GM12874 (cell line): ENCODE measurements at regions not wholly inside any gene's neighbourhood (a gene's known extent, or its start where the extent isn't known, plus 50 kb on each side); places are given as distances from the start of the nearest gene placed in this dataset.

Experiments
- TF ChIP-seq, protein P1 (sequence below): IDR thresholded peaks from 2 replicates; pipeline ENCODE4 v1.5.1; 2011; ENCODE audit warnings: low read depth, mild to moderate bottlenecking, control low read depth, low read length, moderate library complexity; ENCODE audit not compliant: insufficient read depth

DNA sequence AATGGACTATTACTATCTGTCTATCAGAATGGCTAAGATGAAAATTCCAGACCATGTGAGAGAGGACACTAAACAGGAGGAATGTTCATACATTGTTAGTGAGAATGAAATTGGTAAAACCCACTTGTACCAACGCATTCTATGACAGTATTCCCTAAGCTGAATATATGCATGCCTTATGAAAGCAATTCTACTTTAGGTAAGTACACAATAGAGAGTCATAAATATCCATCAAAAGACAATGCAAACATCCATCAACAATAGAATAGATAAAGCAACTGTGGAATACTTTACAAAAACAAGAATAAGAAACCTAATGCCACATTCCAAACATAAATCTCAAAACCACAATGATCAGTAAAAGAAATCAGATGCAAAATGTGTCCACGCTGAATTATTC, 529.3 kb downstream of the ANKRD50 start:
- TF ChIP-seq, protein P1, sequence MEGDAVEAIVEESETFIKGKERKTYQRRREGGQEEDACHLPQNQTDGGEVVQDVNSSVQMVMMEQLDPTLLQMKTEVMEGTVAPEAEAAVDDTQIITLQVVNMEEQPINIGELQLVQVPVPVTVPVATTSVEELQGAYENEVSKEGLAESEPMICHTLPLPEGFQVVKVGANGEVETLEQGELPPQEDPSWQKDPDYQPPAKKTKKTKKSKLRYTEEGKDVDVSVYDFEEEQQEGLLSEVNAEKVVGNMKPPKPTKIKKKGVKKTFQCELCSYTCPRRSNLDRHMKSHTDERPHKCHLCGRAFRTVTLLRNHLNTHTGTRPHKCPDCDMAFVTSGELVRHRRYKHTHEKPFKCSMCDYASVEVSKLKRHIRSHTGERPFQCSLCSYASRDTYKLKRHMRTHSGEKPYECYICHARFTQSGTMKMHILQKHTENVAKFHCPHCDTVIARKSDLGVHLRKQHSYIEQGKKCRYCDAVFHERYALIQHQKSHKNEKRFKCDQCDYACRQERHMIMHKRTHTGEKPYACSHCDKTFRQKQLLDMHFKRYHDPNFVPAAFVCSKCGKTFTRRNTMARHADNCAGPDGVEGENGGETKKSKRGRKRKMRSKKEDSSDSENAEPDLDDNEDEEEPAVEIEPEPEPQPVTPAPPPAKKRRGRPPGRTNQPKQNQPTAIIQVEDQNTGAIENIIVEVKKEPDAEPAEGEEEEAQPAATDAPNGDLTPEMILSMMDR, result no peak

DNA sequence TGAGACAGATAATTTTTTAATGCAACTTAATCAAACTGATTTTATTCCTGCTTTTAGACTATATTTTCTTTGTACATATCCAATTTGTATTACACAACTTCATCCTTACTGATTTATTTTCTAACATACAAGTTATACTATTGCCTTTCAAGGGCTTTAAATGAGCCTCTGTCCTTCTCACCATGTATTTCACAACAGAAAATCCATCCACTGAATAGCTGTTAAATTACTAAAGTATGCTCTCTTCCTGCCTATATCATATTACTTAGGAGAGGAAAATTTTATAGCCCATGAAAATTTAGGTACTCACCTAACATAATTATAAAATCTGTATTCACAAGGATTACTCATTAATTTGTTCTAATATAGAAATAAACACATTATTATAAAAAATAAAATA, 528.6 kb downstream of the ANKRD50 start:
- TF ChIP-seq, protein P1, result no peak

DNA sequence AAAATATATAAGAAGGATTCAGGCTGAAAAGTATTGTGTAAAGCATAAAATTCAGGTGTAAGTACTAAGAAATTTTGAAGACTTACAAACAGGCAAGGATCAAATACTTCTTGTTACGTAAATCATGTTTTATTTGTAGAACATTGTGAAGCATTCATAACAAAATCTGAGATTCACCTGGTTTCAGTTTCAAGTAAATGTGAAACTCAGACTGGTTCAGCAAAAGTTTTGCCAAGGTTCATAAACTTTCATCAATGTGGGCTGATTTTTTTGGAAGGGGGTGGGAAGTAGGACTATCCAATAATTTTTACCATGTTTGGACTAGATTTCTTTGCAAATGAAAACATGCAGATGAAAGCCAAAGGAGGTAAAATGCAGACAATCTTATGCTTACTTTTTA, 527.7 kb downstream of the ANKRD50 start:
- TF ChIP-seq, protein P1, result no peak

DNA sequence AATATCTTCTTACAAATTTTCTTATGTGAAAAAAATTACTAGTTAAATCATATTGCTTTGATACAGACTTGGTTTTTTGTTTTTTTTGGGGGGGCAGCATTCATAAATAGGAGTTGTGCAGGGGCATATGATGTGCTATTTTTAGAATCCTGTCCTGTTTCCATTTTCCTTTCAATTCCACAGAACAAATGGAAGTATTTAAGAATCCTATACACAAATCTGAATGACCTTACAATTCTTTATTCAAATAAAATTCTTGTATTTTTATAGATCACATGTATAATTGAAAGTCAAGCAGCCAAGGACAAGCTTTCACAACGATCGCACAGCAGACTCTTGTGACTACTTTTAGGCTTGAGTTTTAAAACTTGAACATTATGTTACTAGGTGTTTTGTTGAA, 523.9 kb downstream of the ANKRD50 start:
- TF ChIP-seq, protein P1, result no peak

DNA sequence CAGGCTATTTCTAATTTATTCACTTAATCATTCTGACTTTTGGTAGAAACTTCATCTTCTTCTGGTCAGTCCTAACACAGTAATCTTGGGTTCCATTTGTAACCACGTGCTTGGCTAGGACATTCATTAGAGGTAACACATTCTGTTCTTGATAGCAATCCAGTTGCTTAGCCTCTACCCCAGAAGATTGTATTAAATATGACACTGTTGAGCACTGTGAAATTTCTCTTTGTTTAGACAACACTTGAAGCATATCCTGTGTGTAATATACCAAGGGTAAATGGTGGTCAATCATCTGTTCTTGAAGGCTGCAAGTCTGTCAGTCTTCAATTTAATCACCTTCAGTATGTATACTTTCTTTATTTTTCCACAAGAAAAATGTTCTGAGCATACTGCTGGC, 523.0 kb downstream of the ANKRD50 start:
- TF ChIP-seq, protein P1, result no peak

DNA sequence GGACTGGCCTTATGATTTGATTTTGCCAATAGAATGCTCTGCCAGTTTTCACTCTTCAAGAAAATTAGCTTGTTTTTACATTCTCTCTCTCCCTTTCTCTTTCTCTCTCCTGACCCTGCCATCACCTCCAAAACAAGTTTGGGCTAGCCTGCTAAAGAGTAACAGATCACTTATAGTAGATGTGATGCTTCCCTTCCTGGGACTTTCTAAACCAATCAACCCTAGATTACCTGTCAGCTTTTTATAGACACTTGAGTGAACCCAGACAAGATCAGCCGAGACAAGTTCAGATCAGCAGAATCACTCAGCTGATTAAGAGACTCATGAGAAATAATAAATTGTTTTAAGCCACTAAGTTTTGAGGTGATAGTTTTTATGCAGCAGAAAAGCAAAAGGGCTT, 521.2 kb downstream of the ANKRD50 start:
- TF ChIP-seq, protein P1, result no peak

DNA sequence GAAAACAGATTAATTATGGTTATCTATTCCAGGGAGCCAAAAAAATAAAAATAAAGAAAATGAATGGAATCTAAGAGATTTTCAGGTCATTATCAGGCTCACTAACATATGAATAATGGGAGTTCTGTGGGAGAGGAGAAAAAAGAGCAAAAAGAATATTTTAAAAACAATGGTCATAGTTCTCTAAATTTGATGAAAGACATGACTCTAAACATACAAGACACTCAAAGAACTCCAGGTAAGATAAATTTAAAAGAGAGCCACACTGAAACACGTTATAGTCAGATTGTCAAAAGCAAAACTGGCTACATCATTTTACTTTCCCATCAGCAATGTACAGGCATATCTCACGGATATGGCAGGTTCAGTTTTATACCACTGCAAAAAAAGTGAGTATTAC, 520.0 kb downstream of the ANKRD50 start:
- TF ChIP-seq, protein P1, result no peak

DNA sequence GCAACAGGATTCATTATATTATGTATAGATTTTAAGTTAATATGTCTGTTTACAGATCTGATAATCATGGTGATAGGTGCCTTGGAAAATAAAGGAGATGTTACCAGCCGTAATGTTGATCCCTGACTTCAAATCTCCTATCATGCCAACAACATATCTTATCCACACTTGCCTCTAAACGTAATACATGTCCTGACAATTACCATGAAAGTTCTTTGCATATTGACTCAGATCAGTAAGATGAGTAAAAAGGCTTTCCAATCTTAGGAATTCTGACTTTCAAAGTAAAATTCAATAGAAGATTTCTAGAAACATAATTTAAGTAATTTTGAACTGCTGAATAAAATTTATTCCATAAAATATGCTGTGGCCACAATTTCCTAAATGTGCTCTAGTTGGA, 513.3 kb downstream of the ANKRD50 start:
- TF ChIP-seq, protein P1, result no peak
